ENCODE measurements at regions not wholly inside any gene's neighbourhood (a gene's known extent, or its start where the extent isn't known, plus 50 kb on each side); places are given as distances from the start of the nearest gene placed in this dataset.

GRCh38 chr16:9185381-9185780, 93.9 kb downstream of the HAPSTR1 start:
- TF ChIP-seq CTCF (conservative IDR thresholded peaks at IDR 0.05; ENCODE audit: low read depth in 2 of 2): no peak
- TF ChIP-seq ZNF462 (CRISPR knock-in tag; IDR thresholded peaks at IDR 0.05): no peak
- no peak for TF ChIP-seq POLR2AphosphoS5 (IDR thresholded peaks at IDR 0.05; ENCODE audit: low read depth)
- no peak for TF ChIP-seq EZH2phosphoT487 (IDR thresholded peaks at IDR 0.05; ENCODE audit: unreplicated experiment)
- TF ChIP-seq EZH2 (IDR thresholded peaks at IDR 0.05; ENCODE audit: low read depth, unreplicated experiment): no peak
- TF ChIP-seq STAT1 (IDR thresholded peaks at IDR 0.05; ENCODE audit: unreplicated experiment): no peak
- no peak for TF ChIP-seq REST (IDR thresholded peaks at IDR 0.05; ENCODE audit: unreplicated experiment)
- no peak for TF ChIP-seq NANOG (IDR thresholded peaks at IDR 0.05; ENCODE audit: borderline replicate concordance)
- TF ChIP-seq CREB1 (CRISPR knock-in tag; IDR thresholded peaks at IDR 0.05; ENCODE audit: low read depth): no peak
- TF ChIP-seq ZNF331 (CRISPR knock-in tag; IDR thresholded peaks at IDR 0.05; ENCODE audit: low read depth): no peak
